GM12878 (cell line): ENCODE measurements at regions not wholly inside any gene's neighbourhood (a gene's known extent, or its start where the extent isn't known, plus 50 kb on each side); places are given as distances from the start of the nearest gene placed in this dataset.

Experiments used
- ATAC-seq: fragments of 200-7000 bp; cut with Tn5 transposase; 3 replicates; pipeline ENCODE4 v1.9.1; 2020; ENCODE audit warnings: mild to moderate bottlenecking, moderate library complexity
- BruUV-seq: library from RNA; stranded (reverse); fragments of 400-500 nt; replicated peaks from 2 replicates; lab custom pipeline; 2021; lab: Mats Ljungman, UMichigan
- CTCF ChIA-PET: fragments of 300-600 bp; sonication (Branson Sonifier 250); formaldehyde crosslinking; extraction: SDS; loops from one replicate; lab custom pipeline; 2021; ENCODE audit warnings: inconsistent platforms; lab: Yijun Ruan, JAX
- POLR2A ChIA-PET: fragments of 350-600 bp; formaldehyde crosslinking; extraction: SDS; loops from one replicate; lab custom pipeline; 2021; ENCODE audit warnings: inconsistent platforms; lab: Charles Lee
- RAD21 ChIA-PET: fragments of 300-600 bp; sonication (Branson Sonifier 250); formaldehyde crosslinking; loops from one replicate; lab custom pipeline; 2023; ENCODE audit warnings: antibody characterized with exemption; ENCODE audit not compliant: unreplicated experiment; lab: Charles Lee
- SMC1A ChIA-PET: fragments of 300-600 bp; sonication (Branson Sonifier 250); formaldehyde crosslinking; loops from one replicate; lab custom pipeline; 2023; ENCODE audit not compliant: unreplicated experiment, uncharacterized antibody; lab: Charles Lee
- DNase-seq: peaks from one replicate; pipeline ENCODE4 v3.0.0-alpha.2; 2011; ENCODE audit warnings: low read depth, low spot score
- FAIRE-seq: peaks from 3 replicates; lab custom pipeline; 2011; peaks lifted over from hg19 to GRCh38; lab: Jason Lieb, UNC
- H2AFZ ChIP-seq: 2 replicates; pipeline ENCODE4 v1.6.0; 2011; ENCODE audit warnings: low read depth, low read length, control low read depth; ENCODE audit not compliant: control insufficient read depth
- H3K27ac ChIP-seq: 2 replicates; pipeline ENCODE4 v1.5.1; 2011; ENCODE audit warnings: control low read depth; ENCODE audit not compliant: control insufficient read depth, insufficient read depth
- H3K27me3 ChIP-seq, 2 experiments: replicated peaks in 1 of 2; 2 replicates each; pipeline versions ENCODE4 v1.6.0 to v1.6.1; 2011; ENCODE audit warnings: low read length in 1 of 2; ENCODE audit not compliant: control insufficient read depth in 2 of 2, insufficient read depth in 2 of 2
- H3K36me3 ChIP-seq, 2 experiments: 2 replicates each; pipeline ENCODE4 v1.5.1; 2011; ENCODE audit warnings: low read length in 1 of 2; ENCODE audit not compliant: control insufficient read depth in 2 of 2, insufficient read depth in 2 of 2
- H3K4me1 ChIP-seq: 2 replicates; pipeline ENCODE4 v1.6.1; 2011; ENCODE audit warnings: mild to moderate bottlenecking, low read length, moderate library complexity, mixed read lengths; ENCODE audit not compliant: control insufficient read depth, insufficient read depth
- H3K4me2 ChIP-seq: 2 replicates; pipeline ENCODE4 v1.6.0; 2011; ENCODE audit warnings: control low read depth; ENCODE audit not compliant: control insufficient read depth, insufficient read depth
- H3K4me3 ChIP-seq: fragments of 200-600 bp; sonication (generic); 2 replicates; pipeline ENCODE4 v1.5.1; 2016
- H3K79me2 ChIP-seq: 2 replicates; pipeline ENCODE4 v1.6.0; 2011; ENCODE audit warnings: low read length; ENCODE audit not compliant: control insufficient read depth, insufficient read depth
- H3K9ac ChIP-seq: 2 replicates; pipeline ENCODE4 v1.8.0; 2011; ENCODE audit warnings: low read length, control low read depth, mixed read lengths; ENCODE audit not compliant: control insufficient read depth, insufficient read depth
- H3K9me3 ChIP-seq: replicated peaks from 3 replicates; pipeline ENCODE4 v1.5.1; 2011; ENCODE audit warnings: mild to moderate bottlenecking, low read length; ENCODE audit not compliant: control insufficient read depth, insufficient read depth
- H4K20me1 ChIP-seq: 2 replicates; pipeline ENCODE4 v1.6.0; 2011; ENCODE audit not compliant: control insufficient read depth, insufficient read depth
- KLF5 ChIP-seq: fragments of 450-650 bp; IDR thresholded peaks from 2 replicates; pipeline ENCODE4 v1.6.1; 2014; ENCODE audit warnings: mild to moderate bottlenecking; ENCODE audit not compliant: partially characterized antibody
- LARP7 ChIP-seq: fragments of 450-650 bp; IDR thresholded peaks from 2 replicates; pipeline ENCODE4 v1.6.1; 2017; ENCODE audit warnings: mild to moderate bottlenecking
- POLR2AphosphoS5 ChIP-seq: IDR thresholded peaks from 2 replicates; pipeline ENCODE4 v1.6.1; 2011; ENCODE audit warnings: mild to moderate bottlenecking, low read length, inconsistent platforms
- RAD51 ChIP-seq: fragments of 450-650 bp; IDR thresholded peaks from 2 replicates; pipeline ENCODE4 v1.6.1; 2016; ENCODE audit warnings: moderate library complexity, mild to moderate bottlenecking, inconsistent platforms
- SMAD5 ChIP-seq: IDR thresholded peaks from 2 replicates; pipeline ENCODE4 v1.6.1; 2016; ENCODE audit warnings: antibody characterized with exemption, low read depth
- ZNF687 ChIP-seq: fragments of 450-650 bp; IDR thresholded peaks from 2 replicates; pipeline ENCODE4 v1.6.1; 2017; ENCODE audit warnings: mild to moderate bottlenecking, moderate library complexity
- WGBS: methylation state at CpG from one replicate; pipeline ENCODE4 v1.1.6; 2016; ENCODE audit warnings: low lambda C conversion rate; ENCODE audit not compliant: insufficient replicate concordance, insufficient coverage; ENCODE audit errors: missing lambda C conversion rate; 5-methylcytosine and 5-hydroxymethylcytosine counted together
- in situ Hi-C: fragments of 300-500 bp; cut with MboI; formaldehyde crosslinking; loops from 9 replicates; pipeline ENCODE4 v1.14.3; 2018; ENCODE audit warnings: mixed read lengths
- intact Hi-C: fragments of 100-400 bp; cut with micrococcal nuclease; formaldehyde crosslinking; loops from one replicate; pipeline ENCODE4 v1.14.2; 2022; ENCODE audit not compliant: unreplicated experiment

DNA sequence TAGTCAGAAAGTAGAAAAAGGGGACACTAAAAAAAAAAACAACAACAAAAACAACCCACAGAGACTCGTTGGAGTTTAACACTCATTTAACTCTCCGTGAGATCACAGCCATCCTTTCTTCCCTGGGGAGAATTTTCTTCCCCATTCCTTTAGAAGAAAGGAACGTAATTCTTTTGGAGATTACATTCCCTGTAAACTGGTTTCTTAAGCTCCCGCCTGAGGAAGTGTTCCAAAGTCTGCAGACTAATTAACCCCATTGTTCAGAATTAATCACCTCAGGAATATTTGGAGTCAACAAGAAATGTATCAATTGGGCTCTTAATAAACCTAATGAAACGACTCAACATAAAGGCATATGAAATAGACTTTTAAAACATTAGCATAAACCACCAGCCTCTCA is 228.2 kb upstream of the CSF3R start:
- Histone ChIP-seq H3K36me3 (no peaks in the 10 kb centered on the region), H3K9me3 (no peaks in the 10 kb centered on the region), H3K27ac (no peak overlapping the region), H3K4me2 (no peak overlapping the region), H3K9ac (no peak overlapping the region), H3K79me2 (no peaks in the 10 kb centered on the region), H3K4me3 (no peak overlapping the region), H4K20me1 (no peaks in the 10 kb centered on the region), H3K27me3 (peaks cover 1 to 4% of the 10 kb centered on the region in 2 experiments; a peak in 3 of 4 replicates), H3K4me1 (no peaks in the 10 kb centered on the region), H2AFZ (no peak overlapping the region)
- intact Hi-C loops = no loop called here
- FAIRE-seq (no peak), DNase-seq (no peak), ATAC-seq (no peak)
- CTCF ChIA-PET = interaction anchor here (0.7 kb wide), 1 partner anchor 138 kb away, joined by 3 read pairs; no protein-coding TSS in a partner anchor
- in situ Hi-C loops = no loop called here
- POLR2A ChIA-PET = no interaction called here
- 0% methylated on average over 5 of the region's 5 CpGs for WGBS
- TF ChIP-seq KLF5 = no peak
- TF ChIP-seq LARP7 = no peak
- no peak for TF ChIP-seq ZNF687
- TF ChIP-seq RAD51 = no peak
- TF ChIP-seq POLR2AphosphoS5 = no peak
- TF ChIP-seq SMAD5 = no peak
- SMC1A ChIA-PET = interaction anchor here (0.7 kb wide), 1 partner anchor 11 kb away, joined by 3 read pairs; no protein-coding TSS in a partner anchor
- BruUV-seq = no TSS peak
- RAD21 ChIA-PET = no interaction called here
